H9 (cell line): ENCODE measurements at regions not wholly inside any gene's neighbourhood (a gene's known extent, or its start where the extent isn't known, plus 50 kb on each side); places are given as distances from the start of the nearest gene placed in this dataset.

Experiments
- DNase-seq: peaks from one replicate; pipeline ENCODE4 v3.0.0-alpha.2; 2017
- H2AFZ ChIP-seq: one replicate; pipeline ENCODE4 v1.6.1; 2013; ENCODE audit warnings: mild to moderate bottlenecking, low read length, control low read depth, moderate library complexity
- H2AK5ac ChIP-seq: 2 replicates; pipeline ENCODE4 v1.6.1; 2013; ENCODE audit warnings: low read length, control low read depth, mixed read lengths; ENCODE audit not compliant: insufficient read length
- H2BK120ac ChIP-seq: one replicate; pipeline ENCODE4 v1.6.1; 2013; ENCODE audit warnings: low read depth, mild to moderate bottlenecking, low read length, control low read depth, inconsistent platforms; ENCODE audit not compliant: poor library complexity, severe bottlenecking
- H2BK12ac ChIP-seq: 2 replicates; pipeline ENCODE4 v1.6.1; 2013; ENCODE audit warnings: low read length, control low read depth, mixed read lengths, low read depth; ENCODE audit not compliant: insufficient read length
- H2BK15ac ChIP-seq: 2 replicates; pipeline ENCODE4 v1.6.1; 2013; ENCODE audit warnings: low read depth, low read length, control low read depth
- H2BK20ac ChIP-seq: one replicate; pipeline ENCODE4 v1.6.1; 2013; ENCODE audit warnings: low read depth, mild to moderate bottlenecking, low read length, control low read depth, inconsistent platforms; ENCODE audit not compliant: poor library complexity, severe bottlenecking
- H2BK5ac ChIP-seq: 2 replicates; pipeline ENCODE4 v1.6.1; 2013; ENCODE audit warnings: low read length, control low read depth, mixed read lengths; ENCODE audit not compliant: insufficient read length
- H3K14ac ChIP-seq: 2 replicates; pipeline ENCODE4 v1.6.1; 2013; ENCODE audit warnings: low read length, control low read depth; ENCODE audit not compliant: insufficient read depth
- H3K18ac ChIP-seq: 2 replicates; pipeline ENCODE4 v1.6.1; 2013; ENCODE audit warnings: low read depth, mild to moderate bottlenecking, mixed read lengths, low read length, control low read depth; ENCODE audit not compliant: insufficient read length
- H3K23ac ChIP-seq: 2 replicates; pipeline ENCODE4 v1.6.1; 2013; ENCODE audit warnings: low read length, control low read depth, mixed read lengths, low read depth; ENCODE audit not compliant: insufficient read length
- H3K23me2 ChIP-seq: 2 replicates; pipeline ENCODE4 v1.6.1; 2013; ENCODE audit warnings: low read depth, mild to moderate bottlenecking, mixed read lengths, low read length, control low read depth; ENCODE audit not compliant: insufficient read length, poor library complexity, severe bottlenecking
- H3K27ac ChIP-seq: 2 replicates; pipeline ENCODE4 v1.5.1; 2013; ENCODE audit warnings: low read length, control low read depth, mixed read lengths, low read depth; ENCODE audit not compliant: insufficient read length
- H3K27me3 ChIP-seq: 2 replicates; pipeline ENCODE4 v1.6.1; 2013; ENCODE audit warnings: low read length, control low read depth, inconsistent platforms; ENCODE audit not compliant: insufficient read depth
- H3K4ac ChIP-seq: 2 replicates; pipeline ENCODE4 v1.6.1; 2013; ENCODE audit warnings: low read depth, mild to moderate bottlenecking, control low read depth, inconsistent platforms, low read length, moderate library complexity
- H3K4me1 ChIP-seq: 2 replicates; pipeline ENCODE4 v1.6.1; 2013; ENCODE audit warnings: low read length, control low read depth, inconsistent platforms; ENCODE audit not compliant: insufficient read depth
- H3K4me2 ChIP-seq: 2 replicates; pipeline ENCODE4 v1.6.1; 2013; ENCODE audit warnings: low read length, control low read depth, mixed read lengths; ENCODE audit not compliant: insufficient read length, insufficient read depth
- H3K56ac ChIP-seq: 2 replicates; pipeline ENCODE4 v1.6.1; 2013; ENCODE audit warnings: low read depth, mild to moderate bottlenecking, mixed read lengths, low read length, control low read depth; ENCODE audit not compliant: insufficient read length
- H3K79me1 ChIP-seq: 2 replicates; pipeline ENCODE4 v1.6.1; 2013; ENCODE audit warnings: low read depth, mild to moderate bottlenecking, moderate library complexity, low read length, control low read depth, inconsistent platforms; ENCODE audit not compliant: insufficient read depth, poor library complexity, severe bottlenecking
- H3K79me2 ChIP-seq: 2 replicates; pipeline ENCODE4 v1.6.1; 2013; ENCODE audit warnings: low read length, control low read depth, inconsistent platforms; ENCODE audit not compliant: insufficient read depth
- H3K9ac ChIP-seq: 2 replicates; pipeline ENCODE4 v1.6.1; 2013; ENCODE audit warnings: low read length, control low read depth, mixed read lengths; ENCODE audit not compliant: insufficient read length; ENCODE audit errors: extremely low read depth
- H3K9me3 ChIP-seq: one replicate; pipeline ENCODE4 v1.6.1; 2013; ENCODE audit warnings: low read depth, low read length, inconsistent platforms; ENCODE audit not compliant: control insufficient read depth
- H3T11ph ChIP-seq: one replicate; pipeline ENCODE4 v1.6.1; 2013; ENCODE audit warnings: mild to moderate bottlenecking, low read length, control low read depth, inconsistent platforms
- H4K20me1 ChIP-seq: one replicate; pipeline ENCODE4 v1.6.1; 2013; ENCODE audit not compliant: control insufficient read depth, insufficient read length, insufficient read depth
- H4K5ac ChIP-seq: 2 replicates; pipeline ENCODE4 v1.6.1; 2013; ENCODE audit warnings: low read depth, mild to moderate bottlenecking, mixed read lengths, low read length, control low read depth; ENCODE audit not compliant: insufficient read length
- H4K8ac ChIP-seq: replicated peaks from 2 replicates; pipeline ENCODE4 v1.6.1; 2013; ENCODE audit warnings: low read length, control low read depth, mixed read lengths, low read depth; ENCODE audit not compliant: insufficient read length
- H4K91ac ChIP-seq: 2 replicates; pipeline ENCODE4 v1.6.1; 2013; ENCODE audit warnings: low read depth, mild to moderate bottlenecking, moderate library complexity, mixed read lengths, low read length, control low read depth; ENCODE audit not compliant: insufficient read length
- H3K27ac Mint-ChIP-seq, 3 experiments: 2 replicates in 2 of 3; 3 replicates in 1 of 3; pipeline ENCODE4 v1.8.0; 2020 to 2021; ENCODE audit warnings: mixed read lengths in 3 of 3, mild to moderate bottlenecking in 1 of 3, moderate library complexity in 1 of 3
- H3K27me3 Mint-ChIP-seq: 2 replicates; pipeline ENCODE4 v1.8.0; 2021; ENCODE audit warnings: low read depth, mild to moderate bottlenecking, moderate library complexity, mixed read lengths
- H3K36me3 Mint-ChIP-seq, 3 experiments: 2 replicates in 2 of 3; 3 replicates in 1 of 3; pipeline ENCODE4 v1.8.0; 2020 to 2021; ENCODE audit warnings: low read depth in 3 of 3, mixed read lengths in 3 of 3; ENCODE audit not compliant: insufficient read depth in 1 of 3
- H3K4me1 Mint-ChIP-seq, 2 experiments: 2 replicates each; pipeline ENCODE4 v1.8.0; 2020; ENCODE audit warnings: mixed read lengths in 2 of 2
- H3K4me3 Mint-ChIP-seq, 2 experiments: 2 replicates in 1 of 2; 3 replicates in 1 of 2; pipeline ENCODE4 v1.8.0; 2020 to 2021; ENCODE audit warnings: mild to moderate bottlenecking in 2 of 2, mixed read lengths in 2 of 2, moderate library complexity in 1 of 2
- H3K9me3 Mint-ChIP-seq, 2 experiments: 2 replicates in 1 of 2; 3 replicates in 1 of 2; pipeline ENCODE4 v1.8.0; 2020; ENCODE audit warnings: mild to moderate bottlenecking in 2 of 2, mixed read lengths in 2 of 2, moderate library complexity in 1 of 2
- WGBS: extraction: QIAGEN DNeasy Blood & Tissue Kit; methylation state at CpG from one replicate; pipeline ENCODE4 v1.1.7; 2013; ENCODE audit warnings: missing lambda C conversion rate, low lambda C conversion rate, mixed read lengths; ENCODE audit not compliant: insufficient read length; ENCODE audit errors: extremely low coverage; 5-methylcytosine and 5-hydroxymethylcytosine counted together
- TF ChIP-seq, protein P1 (sequence below): fragments of 200-600 bp; sonication (generic); conservative IDR thresholded peaks from 3 replicates; pipeline ENCODE4 v1.8.0; 2021; ENCODE audit warnings: antibody characterized with exemption, mild to moderate bottlenecking

DNA sequence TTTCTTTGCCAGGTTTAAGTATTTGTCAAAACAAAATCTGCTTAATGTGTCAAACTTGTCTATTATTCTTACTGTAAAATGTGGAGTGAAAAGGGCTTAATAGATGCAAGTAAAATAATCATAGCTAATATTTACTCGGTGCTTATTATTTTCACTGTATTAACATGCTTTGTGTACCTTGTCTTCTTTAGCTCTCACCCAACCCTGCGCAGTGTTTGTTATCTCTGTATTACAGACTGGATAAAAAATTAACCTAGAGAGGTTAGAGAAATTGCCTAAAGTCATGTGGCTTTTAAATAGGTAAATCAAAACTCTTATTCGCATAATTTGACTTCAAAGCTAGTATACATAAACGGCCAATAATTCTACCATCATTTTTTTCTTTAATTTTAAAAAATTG lies 1864.8 kb downstream of the MAT2B start:
- H4K5ac ChIP-seq = no peak overlapping the region
- no peak overlapping the region for H2AK5ac ChIP-seq
- H3K79me2 ChIP-seq = no peaks in the 10 kb centered on the region
- no peak overlapping the region for H3K14ac ChIP-seq
- Mint-ChIP-seq H3K9me3 (no peaks in the 10 kb centered on the region), H3K36me3 (no peaks in the 10 kb centered on the region), H3K4me1 (no peaks in the 10 kb centered on the region), H3K4me3 (no peak overlapping the region), H3K27ac (no peak overlapping the region), H3K27me3 (no peaks in the 10 kb centered on the region)
- H3K27ac ChIP-seq = no peak overlapping the region
- no CpG with 5 or more reads among the region's 4 CpGs for WGBS
- DNase-seq = no peak
- no peak overlapping the region for H2BK15ac ChIP-seq
- H4K8ac ChIP-seq = no peak overlapping the region
- H2BK12ac ChIP-seq = no peak overlapping the region
- no peaks in the 10 kb centered on the region for H3K23me2 ChIP-seq
- H3K4me1 ChIP-seq = no peaks in the 10 kb centered on the region
- H4K20me1 ChIP-seq = no peaks in the 10 kb centered on the region
- no peak overlapping the region for H2BK20ac ChIP-seq
- no peak overlapping the region for H3K9ac ChIP-seq
- H3K27me3 ChIP-seq = no peaks in the 10 kb centered on the region
- no peak overlapping the region for H4K91ac ChIP-seq
- no peaks in the 10 kb centered on the region for H3K9me3 ChIP-seq
- no peak overlapping the region for H2BK5ac ChIP-seq
- no peak overlapping the region for H2AFZ ChIP-seq
- H3K79me1 ChIP-seq = no peaks in the 10 kb centered on the region
- no peak overlapping the region for H3K23ac ChIP-seq
- no peak overlapping the region for H3K4ac ChIP-seq
- H2BK120ac ChIP-seq = no peak overlapping the region
- H3K18ac ChIP-seq = no peak overlapping the region
- TF ChIP-seq, protein P1, sequence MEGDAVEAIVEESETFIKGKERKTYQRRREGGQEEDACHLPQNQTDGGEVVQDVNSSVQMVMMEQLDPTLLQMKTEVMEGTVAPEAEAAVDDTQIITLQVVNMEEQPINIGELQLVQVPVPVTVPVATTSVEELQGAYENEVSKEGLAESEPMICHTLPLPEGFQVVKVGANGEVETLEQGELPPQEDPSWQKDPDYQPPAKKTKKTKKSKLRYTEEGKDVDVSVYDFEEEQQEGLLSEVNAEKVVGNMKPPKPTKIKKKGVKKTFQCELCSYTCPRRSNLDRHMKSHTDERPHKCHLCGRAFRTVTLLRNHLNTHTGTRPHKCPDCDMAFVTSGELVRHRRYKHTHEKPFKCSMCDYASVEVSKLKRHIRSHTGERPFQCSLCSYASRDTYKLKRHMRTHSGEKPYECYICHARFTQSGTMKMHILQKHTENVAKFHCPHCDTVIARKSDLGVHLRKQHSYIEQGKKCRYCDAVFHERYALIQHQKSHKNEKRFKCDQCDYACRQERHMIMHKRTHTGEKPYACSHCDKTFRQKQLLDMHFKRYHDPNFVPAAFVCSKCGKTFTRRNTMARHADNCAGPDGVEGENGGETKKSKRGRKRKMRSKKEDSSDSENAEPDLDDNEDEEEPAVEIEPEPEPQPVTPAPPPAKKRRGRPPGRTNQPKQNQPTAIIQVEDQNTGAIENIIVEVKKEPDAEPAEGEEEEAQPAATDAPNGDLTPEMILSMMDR = no peak
- no peak overlapping the region for H3K56ac ChIP-seq
- H3T11ph ChIP-seq = no peak overlapping the region
- no peak overlapping the region for H3K4me2 ChIP-seq
